HG02870 (cell line): ENCODE measurements at regions not wholly inside any gene's neighbourhood (a gene's known extent, or its start where the extent isn't known, plus 50 kb on each side); places are given as distances from the start of the nearest gene placed in this dataset.

Source experiments
- ATAC-seq: cut with Tn5 transposase; IDR thresholded peaks from one replicate; pipeline ENCODE4 v1.9.1; 2021; ENCODE audit warnings: mild to moderate bottlenecking, moderate library complexity; ENCODE audit not compliant: unreplicated experiment

DNA sequence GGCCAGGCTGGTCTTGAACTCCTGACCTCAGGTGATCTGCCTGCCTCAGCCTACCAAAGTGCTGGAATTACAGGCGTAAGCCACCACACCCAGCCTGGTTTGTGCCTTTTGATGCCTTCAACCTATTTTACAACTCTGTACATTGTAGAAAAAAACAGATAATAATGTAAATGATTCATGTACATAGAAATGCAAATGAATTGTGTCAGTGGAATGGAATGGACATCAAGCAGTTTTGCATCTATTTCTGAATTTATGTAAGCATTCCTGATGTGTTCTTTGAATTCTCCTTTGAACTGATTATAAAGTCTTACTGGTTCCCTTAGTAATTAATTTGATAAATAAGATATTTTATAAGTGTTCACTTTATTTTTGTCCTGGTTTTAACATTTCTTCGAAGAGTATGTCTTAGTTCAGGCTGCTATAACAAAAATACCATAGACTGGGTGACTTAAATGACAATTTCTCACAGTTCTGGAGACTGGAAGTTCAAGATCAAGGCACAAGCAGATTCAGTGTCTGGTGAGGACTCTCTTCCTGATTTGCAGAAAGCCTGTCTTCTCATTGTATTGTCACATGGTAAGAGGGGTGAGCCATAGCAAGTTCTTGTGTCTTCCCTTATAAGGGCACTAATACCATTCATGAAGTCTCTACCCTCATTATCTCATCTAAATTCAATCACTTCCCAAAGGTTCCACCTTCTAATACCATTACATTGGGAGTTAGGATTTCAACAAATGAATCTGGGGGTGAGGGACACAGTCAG is 162.2 kb upstream of the S100G start:
- no peak for ATAC-seq

DNA sequence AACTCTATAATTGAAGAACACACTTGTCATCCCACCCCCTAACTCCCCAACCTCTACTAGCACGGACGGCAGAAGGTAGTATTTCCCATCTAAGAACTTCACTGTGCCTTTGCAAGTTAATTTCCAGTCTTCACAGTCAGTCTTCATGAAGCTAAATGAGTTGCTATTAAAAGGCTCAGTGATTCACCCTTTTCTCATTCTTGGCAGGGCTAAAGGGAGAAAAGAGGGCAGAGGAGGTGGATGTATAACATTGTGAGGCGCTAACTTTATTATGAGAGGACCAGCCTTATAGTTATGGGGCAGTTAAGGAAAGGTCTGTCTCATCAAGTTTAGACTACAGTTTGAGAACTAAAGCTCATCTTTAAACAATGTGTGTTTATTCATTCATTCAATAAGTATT is 161.0 kb upstream of the S100G start:
- no peak for ATAC-seq

DNA sequence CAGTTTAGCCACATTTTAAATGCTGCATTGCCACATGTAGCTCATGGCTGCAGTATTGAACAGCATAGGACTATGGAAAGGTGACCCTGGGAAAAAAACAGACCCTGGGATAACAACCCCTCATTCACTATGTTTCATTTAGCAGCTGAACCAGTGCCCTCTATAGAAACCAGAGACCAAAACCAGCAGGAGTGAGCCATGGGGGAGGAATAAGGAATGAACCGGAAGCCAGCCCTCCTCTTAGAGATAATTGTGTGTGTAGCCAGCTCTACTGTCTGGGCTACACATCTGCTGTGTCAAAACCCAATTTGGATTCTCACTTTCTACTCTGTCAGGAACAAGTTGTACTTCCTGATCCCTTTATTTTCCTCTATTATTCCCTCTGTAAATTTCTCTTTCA is 158.5 kb upstream of the S100G start:
- ATAC-seq = no peak

DNA sequence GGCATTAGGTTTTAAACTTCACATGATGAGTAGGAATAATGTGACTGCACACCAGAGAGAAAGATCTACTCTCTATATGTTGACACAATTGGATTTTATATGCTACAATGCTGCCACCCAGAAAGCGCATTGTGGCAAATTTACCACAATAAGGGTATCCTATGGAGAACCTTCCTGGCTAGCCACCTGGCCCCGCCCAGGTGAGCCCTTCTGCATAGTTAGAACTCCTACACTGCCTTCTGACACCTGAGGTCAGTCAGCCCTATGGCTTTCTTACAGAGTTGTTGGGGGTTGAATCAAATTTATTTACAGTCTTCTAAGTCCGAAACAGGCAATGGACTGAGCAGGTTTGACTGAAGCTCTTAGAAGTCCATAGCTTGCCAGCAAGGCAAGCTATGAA is 153.8 kb upstream of the S100G start:
- no peak for ATAC-seq

DNA sequence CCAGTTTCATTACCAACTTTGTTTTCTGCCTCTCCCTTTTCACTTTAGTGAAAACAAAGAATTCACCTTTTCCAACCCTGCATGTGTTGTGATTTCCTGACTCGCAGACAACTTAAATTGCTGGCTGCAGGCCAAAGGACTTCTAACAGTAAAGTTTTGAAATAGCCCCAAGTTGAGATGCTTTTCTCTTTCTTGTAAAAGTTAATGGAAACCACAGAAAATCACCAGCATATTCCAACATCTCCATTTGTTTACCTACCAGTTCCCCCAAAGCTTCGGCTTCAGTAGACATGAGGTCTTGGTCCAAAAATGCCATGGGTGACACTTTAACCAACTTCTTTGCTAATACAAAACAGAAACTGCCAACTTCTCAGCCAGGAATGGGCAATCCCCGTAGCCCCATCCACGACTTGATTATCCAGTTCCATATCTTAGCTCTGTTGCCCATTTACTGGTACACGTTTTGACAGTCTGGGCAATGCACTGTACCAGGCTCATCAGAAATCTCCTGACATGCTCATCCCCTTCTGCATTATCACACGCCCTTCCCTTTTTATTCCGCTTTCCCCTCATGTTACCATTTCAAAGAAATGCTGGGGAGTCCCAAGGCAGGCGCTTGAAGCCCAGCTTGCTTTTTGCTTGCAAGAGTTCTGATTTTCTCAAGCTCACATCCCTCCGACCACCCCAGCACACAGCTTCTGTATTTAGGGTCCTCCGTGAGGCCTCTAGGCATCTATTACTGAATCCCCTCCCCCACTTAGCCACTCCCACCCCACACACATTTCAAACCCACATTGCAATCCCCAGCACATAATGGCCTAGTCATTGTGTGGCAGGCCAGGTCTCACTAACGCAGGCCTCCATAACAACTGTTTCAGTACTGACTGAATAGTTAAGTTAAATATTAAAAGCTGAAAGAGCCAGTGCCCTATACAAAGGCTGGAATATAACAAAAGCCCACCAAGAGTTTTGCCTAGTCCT is 137.9 kb upstream of the S100G start:
- ATAC-seq = no peak

DNA sequence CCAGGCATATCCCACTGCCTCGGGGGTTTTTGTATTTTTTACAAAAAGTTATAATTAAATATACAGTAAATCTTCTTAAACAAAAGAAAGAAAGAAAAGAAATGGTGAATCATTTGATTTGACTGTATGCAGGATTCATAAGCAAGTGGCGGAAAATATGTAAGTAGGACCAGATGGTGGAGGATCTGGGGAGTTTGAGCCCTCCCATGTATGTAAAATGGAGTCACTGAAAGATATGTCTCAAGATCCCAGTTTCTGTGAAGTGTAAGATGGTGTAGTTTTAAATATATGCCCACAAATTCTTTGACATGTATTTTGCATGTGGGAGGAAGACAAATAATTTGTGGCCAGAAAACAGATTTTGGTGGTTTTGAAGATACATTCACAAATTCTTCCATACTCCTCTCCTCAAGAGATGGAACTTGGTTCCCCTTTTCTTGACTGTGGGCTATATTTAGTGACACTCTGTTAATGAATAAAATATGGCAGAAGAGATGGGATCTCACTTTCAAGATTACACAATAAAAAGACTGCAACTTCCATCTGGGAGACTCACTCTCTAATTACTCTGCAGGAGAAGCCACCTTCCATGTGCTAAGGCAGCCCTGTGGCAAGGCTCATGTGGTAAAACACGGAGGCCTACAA is 133.6 kb upstream of the S100G start:
- no peak for ATAC-seq

DNA sequence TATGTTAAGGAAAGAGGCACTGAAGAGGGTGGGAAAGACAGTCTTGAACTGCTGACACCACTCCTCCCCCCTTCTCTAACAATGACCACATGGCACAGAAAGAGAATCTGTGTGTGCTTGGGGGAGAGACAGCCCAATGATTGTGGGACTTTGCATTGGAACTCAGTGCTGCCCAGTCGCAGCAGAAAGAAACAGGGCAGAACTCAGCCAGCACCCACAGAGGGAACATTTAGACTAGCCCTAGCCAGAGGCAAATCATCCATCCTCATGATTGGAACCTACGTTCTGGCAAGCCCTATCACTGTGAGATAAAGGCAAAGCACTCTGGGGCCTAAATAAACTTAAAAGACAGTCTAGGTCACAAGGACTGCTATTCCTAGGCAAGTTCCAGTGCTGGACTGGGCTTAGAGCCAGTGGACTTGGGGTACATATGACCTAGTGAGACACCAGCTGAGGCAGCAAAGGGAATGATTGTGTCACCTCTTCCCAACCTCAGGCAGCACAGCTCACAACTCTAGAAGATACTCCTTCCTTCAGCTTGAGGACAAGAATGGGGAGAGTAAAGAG is 132.8 kb upstream of the S100G start:
- no peak for ATAC-seq

DNA sequence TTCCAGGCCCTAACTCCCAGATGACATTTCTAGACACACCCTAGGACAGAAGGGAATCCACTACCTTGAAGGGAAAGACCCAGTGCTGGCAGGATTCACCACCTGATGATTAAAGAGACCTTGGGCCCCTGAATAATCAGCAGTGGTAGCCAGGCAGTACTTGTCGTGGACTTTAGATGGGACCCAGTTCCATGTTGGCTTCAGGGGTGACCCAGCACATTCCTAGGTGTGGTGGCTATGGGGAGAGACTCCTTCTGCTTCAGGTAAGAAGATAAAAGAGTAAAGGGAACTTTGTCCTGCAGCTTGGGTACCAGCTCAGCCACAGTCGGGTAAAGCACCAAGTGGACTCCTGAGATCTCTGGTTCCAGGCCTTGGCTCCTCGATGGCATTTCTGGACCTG is 131.8 kb upstream of the S100G start:
- ATAC-seq = no peak

DNA sequence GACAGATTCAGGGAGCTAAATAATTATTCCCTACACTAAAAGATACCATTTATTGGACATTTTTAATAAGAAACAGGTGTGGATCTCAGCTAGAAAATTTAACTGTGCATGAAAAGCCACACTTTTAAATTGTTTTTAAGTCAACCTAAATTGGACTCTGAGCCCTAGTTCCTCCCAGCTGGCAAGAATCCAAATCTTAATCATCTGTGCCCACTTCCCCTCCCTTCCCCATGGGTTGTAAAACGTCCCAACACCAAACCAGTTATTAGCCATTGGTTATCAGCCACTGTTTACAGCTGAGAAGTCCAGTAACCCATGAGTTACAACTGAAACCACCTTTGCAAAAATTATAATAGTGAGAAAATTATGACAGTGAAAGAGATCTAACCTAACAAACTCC is 125.6 kb upstream of the S100G start:
- ATAC-seq = no peak

DNA sequence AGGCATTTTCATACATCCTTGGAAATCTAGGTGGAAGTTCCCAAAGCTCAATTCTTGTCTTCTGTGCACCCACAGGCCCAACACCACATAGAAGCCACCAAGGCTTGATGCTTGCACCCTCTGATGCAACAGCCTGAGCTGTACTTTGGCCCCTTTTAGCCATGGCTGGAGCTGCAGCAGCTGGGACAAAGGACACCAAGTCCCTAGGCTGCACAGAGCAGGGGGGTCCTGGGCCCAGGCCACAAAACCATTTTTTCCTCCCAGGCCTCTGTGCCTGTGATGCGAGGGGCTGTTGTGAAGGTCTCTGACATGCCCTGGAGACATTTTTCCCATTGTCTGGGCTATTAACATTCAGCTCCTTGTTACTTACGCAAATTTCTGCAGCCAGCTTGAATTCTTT is 124.0 kb upstream of the S100G start:
- ATAC-seq = no peak

DNA sequence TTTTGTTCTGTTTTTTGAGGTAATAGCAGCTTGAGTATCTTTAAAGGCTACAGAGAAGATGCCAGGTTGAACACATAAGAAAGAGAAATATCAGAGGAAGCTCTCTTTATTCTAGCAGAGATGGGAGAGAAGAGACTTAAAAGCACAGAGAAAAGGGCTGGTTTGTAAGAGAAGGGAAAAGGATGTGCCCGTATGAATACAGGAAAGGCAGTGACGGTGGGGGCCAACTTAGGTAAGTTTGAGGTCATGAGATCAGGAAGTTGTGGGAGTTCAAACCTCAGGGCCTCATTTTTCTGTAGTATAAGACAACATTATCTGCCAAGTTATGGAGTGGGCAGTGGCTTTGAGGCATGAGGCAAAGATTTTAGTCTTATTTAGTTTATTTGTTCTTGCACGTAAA is 121.3 kb upstream of the S100G start:
- no peak for ATAC-seq
